HG03108 (cell line): ENCODE measurements at regions not wholly inside any gene's neighbourhood (a gene's known extent, or its start where the extent isn't known, plus 50 kb on each side); places are given as distances from the start of the nearest gene placed in this dataset.

Source experiments
- ATAC-seq: cut with Tn5 transposase; IDR thresholded peaks from one replicate; pipeline ENCODE4 v1.9.1; 2021; ENCODE audit warnings: moderate library complexity; ENCODE audit not compliant: unreplicated experiment

GRCh38 chr5:147036691-147037245 is 158.2 kb upstream of the PPP2R2B start:
- ATAC-seq: no peak

GRCh38 chr5:147037515-147038205 is 159.1 kb upstream of the PPP2R2B start:
- ATAC-seq: no peak

- no peak for ATAC-seq
Measured at GRCh38 chr5:147040856-147041255, 162.3 kb upstream of the PPP2R2B start.

GRCh38 chr5:147044572-147045273 is 166.2 kb upstream of the PPP2R2B start:
- ATAC-seq: no peak

- no peak for ATAC-seq
Measured at GRCh38 chr5:147045290-147045689, 166.7 kb upstream of the PPP2R2B start.

GRCh38 chr5:147046281-147046680 is 167.7 kb upstream of the PPP2R2B start:
- ATAC-seq: no peak

- no peak for ATAC-seq
Measured at GRCh38 chr5:147046894-147047293, 168.3 kb upstream of the PPP2R2B start.

- ATAC-seq: no peak
Measured at GRCh38 chr5:147049764-147050163, 171.2 kb upstream of the PPP2R2B start.

- no peak for ATAC-seq
Measured at GRCh38 chr5:147050172-147050571, 171.6 kb upstream of the PPP2R2B start.

- no peak for ATAC-seq
Measured at GRCh38 chr5:147051193-147051592, 172.6 kb upstream of the PPP2R2B start.

- ATAC-seq: no peak
Measured at GRCh38 chr5:147052519-147052918, 174.0 kb upstream of the PPP2R2B start.

GRCh38 chr5:147055089-147055826 is 176.7 kb upstream of the PPP2R2B start:
- no peak for ATAC-seq

GRCh38 chr5:147055850-147056566 is 177.5 kb upstream of the PPP2R2B start:
- no peak for ATAC-seq

- no peak for ATAC-seq
Measured at GRCh38 chr5:147057051-147057450, 177.8 kb upstream of the STK32A start.

GRCh38 chr5:147061431-147061830 is 173.4 kb upstream of the STK32A start:
- no peak for ATAC-seq

GRCh38 chr5:147062427-147062826 is 172.4 kb upstream of the STK32A start:
- ATAC-seq: no peak

GRCh38 chr5:147063943-147064342 is 170.9 kb upstream of the STK32A start:
- no peak for ATAC-seq

- ATAC-seq: no peak
Measured at GRCh38 chr5:147065071-147065470, 169.8 kb upstream of the STK32A start.

- ATAC-seq: no peak
Measured at GRCh38 chr5:147068998-147069397, 165.8 kb upstream of the STK32A start.

GRCh38 chr5:147072622-147073021 is 162.2 kb upstream of the STK32A start:
- ATAC-seq: no peak

GRCh38 chr5:147073098-147073497 is 161.7 kb upstream of the STK32A start:
- no peak for ATAC-seq
